H9 (cell line): ENCODE measurements at regions not wholly inside any gene's neighbourhood (a gene's known extent, or its start where the extent isn't known, plus 50 kb on each side); places are given as distances from the start of the nearest gene placed in this dataset.

Experiments
- DNase-seq: peaks from one replicate; pipeline ENCODE4 v3.0.0-alpha.2; 2017
- H2AFZ ChIP-seq: one replicate; pipeline ENCODE4 v1.6.1; 2013; ENCODE audit warnings: mild to moderate bottlenecking, low read length, control low read depth, moderate library complexity
- H2AK5ac ChIP-seq: 2 replicates; pipeline ENCODE4 v1.6.1; 2013; ENCODE audit warnings: low read length, control low read depth, mixed read lengths; ENCODE audit not compliant: insufficient read length
- H2BK120ac ChIP-seq: one replicate; pipeline ENCODE4 v1.6.1; 2013; ENCODE audit warnings: low read depth, mild to moderate bottlenecking, low read length, control low read depth, inconsistent platforms; ENCODE audit not compliant: poor library complexity, severe bottlenecking
- H2BK12ac ChIP-seq: 2 replicates; pipeline ENCODE4 v1.6.1; 2013; ENCODE audit warnings: low read length, control low read depth, mixed read lengths, low read depth; ENCODE audit not compliant: insufficient read length
- H2BK15ac ChIP-seq: 2 replicates; pipeline ENCODE4 v1.6.1; 2013; ENCODE audit warnings: low read depth, low read length, control low read depth
- H2BK20ac ChIP-seq: one replicate; pipeline ENCODE4 v1.6.1; 2013; ENCODE audit warnings: low read depth, mild to moderate bottlenecking, low read length, control low read depth, inconsistent platforms; ENCODE audit not compliant: poor library complexity, severe bottlenecking
- H2BK5ac ChIP-seq: 2 replicates; pipeline ENCODE4 v1.6.1; 2013; ENCODE audit warnings: low read length, control low read depth, mixed read lengths; ENCODE audit not compliant: insufficient read length
- H3K14ac ChIP-seq: 2 replicates; pipeline ENCODE4 v1.6.1; 2013; ENCODE audit warnings: low read length, control low read depth; ENCODE audit not compliant: insufficient read depth
- H3K18ac ChIP-seq: 2 replicates; pipeline ENCODE4 v1.6.1; 2013; ENCODE audit warnings: low read depth, mild to moderate bottlenecking, mixed read lengths, low read length, control low read depth; ENCODE audit not compliant: insufficient read length
- H3K23ac ChIP-seq: 2 replicates; pipeline ENCODE4 v1.6.1; 2013; ENCODE audit warnings: low read length, control low read depth, mixed read lengths, low read depth; ENCODE audit not compliant: insufficient read length
- H3K23me2 ChIP-seq: 2 replicates; pipeline ENCODE4 v1.6.1; 2013; ENCODE audit warnings: low read depth, mild to moderate bottlenecking, mixed read lengths, low read length, control low read depth; ENCODE audit not compliant: insufficient read length, poor library complexity, severe bottlenecking
- H3K27ac ChIP-seq: 2 replicates; pipeline ENCODE4 v1.5.1; 2013; ENCODE audit warnings: low read length, control low read depth, mixed read lengths, low read depth; ENCODE audit not compliant: insufficient read length
- H3K27me3 ChIP-seq: 2 replicates; pipeline ENCODE4 v1.6.1; 2013; ENCODE audit warnings: low read length, control low read depth, inconsistent platforms; ENCODE audit not compliant: insufficient read depth
- H3K4ac ChIP-seq: 2 replicates; pipeline ENCODE4 v1.6.1; 2013; ENCODE audit warnings: low read depth, mild to moderate bottlenecking, control low read depth, inconsistent platforms, low read length, moderate library complexity
- H3K4me1 ChIP-seq: 2 replicates; pipeline ENCODE4 v1.6.1; 2013; ENCODE audit warnings: low read length, control low read depth, inconsistent platforms; ENCODE audit not compliant: insufficient read depth
- H3K4me2 ChIP-seq: 2 replicates; pipeline ENCODE4 v1.6.1; 2013; ENCODE audit warnings: low read length, control low read depth, mixed read lengths; ENCODE audit not compliant: insufficient read length, insufficient read depth
- H3K56ac ChIP-seq: 2 replicates; pipeline ENCODE4 v1.6.1; 2013; ENCODE audit warnings: low read depth, mild to moderate bottlenecking, mixed read lengths, low read length, control low read depth; ENCODE audit not compliant: insufficient read length
- H3K79me1 ChIP-seq: 2 replicates; pipeline ENCODE4 v1.6.1; 2013; ENCODE audit warnings: low read depth, mild to moderate bottlenecking, moderate library complexity, low read length, control low read depth, inconsistent platforms; ENCODE audit not compliant: insufficient read depth, poor library complexity, severe bottlenecking
- H3K79me2 ChIP-seq: 2 replicates; pipeline ENCODE4 v1.6.1; 2013; ENCODE audit warnings: low read length, control low read depth, inconsistent platforms; ENCODE audit not compliant: insufficient read depth
- H3K9ac ChIP-seq: 2 replicates; pipeline ENCODE4 v1.6.1; 2013; ENCODE audit warnings: low read length, control low read depth, mixed read lengths; ENCODE audit not compliant: insufficient read length; ENCODE audit errors: extremely low read depth
- H3K9me3 ChIP-seq: one replicate; pipeline ENCODE4 v1.6.1; 2013; ENCODE audit warnings: low read depth, low read length, inconsistent platforms; ENCODE audit not compliant: control insufficient read depth
- H3T11ph ChIP-seq: one replicate; pipeline ENCODE4 v1.6.1; 2013; ENCODE audit warnings: mild to moderate bottlenecking, low read length, control low read depth, inconsistent platforms
- H4K20me1 ChIP-seq: one replicate; pipeline ENCODE4 v1.6.1; 2013; ENCODE audit not compliant: control insufficient read depth, insufficient read length, insufficient read depth
- H4K5ac ChIP-seq: 2 replicates; pipeline ENCODE4 v1.6.1; 2013; ENCODE audit warnings: low read depth, mild to moderate bottlenecking, mixed read lengths, low read length, control low read depth; ENCODE audit not compliant: insufficient read length
- H4K8ac ChIP-seq: replicated peaks from 2 replicates; pipeline ENCODE4 v1.6.1; 2013; ENCODE audit warnings: low read length, control low read depth, mixed read lengths, low read depth; ENCODE audit not compliant: insufficient read length
- H4K91ac ChIP-seq: 2 replicates; pipeline ENCODE4 v1.6.1; 2013; ENCODE audit warnings: low read depth, mild to moderate bottlenecking, moderate library complexity, mixed read lengths, low read length, control low read depth; ENCODE audit not compliant: insufficient read length
- H3K27ac Mint-ChIP-seq, 3 experiments: 2 replicates in 2 of 3; 3 replicates in 1 of 3; pipeline ENCODE4 v1.8.0; 2020 to 2021; ENCODE audit warnings: mixed read lengths in 3 of 3, mild to moderate bottlenecking in 1 of 3, moderate library complexity in 1 of 3
- H3K27me3 Mint-ChIP-seq: 2 replicates; pipeline ENCODE4 v1.8.0; 2021; ENCODE audit warnings: low read depth, mild to moderate bottlenecking, moderate library complexity, mixed read lengths
- H3K36me3 Mint-ChIP-seq, 3 experiments: 2 replicates in 2 of 3; 3 replicates in 1 of 3; pipeline ENCODE4 v1.8.0; 2020 to 2021; ENCODE audit warnings: low read depth in 3 of 3, mixed read lengths in 3 of 3; ENCODE audit not compliant: insufficient read depth in 1 of 3
- H3K4me1 Mint-ChIP-seq, 2 experiments: 2 replicates each; pipeline ENCODE4 v1.8.0; 2020; ENCODE audit warnings: mixed read lengths in 2 of 2
- H3K4me3 Mint-ChIP-seq, 2 experiments: 2 replicates in 1 of 2; 3 replicates in 1 of 2; pipeline ENCODE4 v1.8.0; 2020 to 2021; ENCODE audit warnings: mild to moderate bottlenecking in 2 of 2, mixed read lengths in 2 of 2, moderate library complexity in 1 of 2
- H3K9me3 Mint-ChIP-seq, 2 experiments: 2 replicates in 1 of 2; 3 replicates in 1 of 2; pipeline ENCODE4 v1.8.0; 2020; ENCODE audit warnings: mild to moderate bottlenecking in 2 of 2, mixed read lengths in 2 of 2, moderate library complexity in 1 of 2
- WGBS: extraction: QIAGEN DNeasy Blood & Tissue Kit; methylation state at CpG from one replicate; pipeline ENCODE4 v1.1.7; 2013; ENCODE audit warnings: missing lambda C conversion rate, low lambda C conversion rate, mixed read lengths; ENCODE audit not compliant: insufficient read length; ENCODE audit errors: extremely low coverage; 5-methylcytosine and 5-hydroxymethylcytosine counted together
- TF ChIP-seq, protein P1 (sequence below): fragments of 200-600 bp; sonication (generic); conservative IDR thresholded peaks from 3 replicates; pipeline ENCODE4 v1.8.0; 2021; ENCODE audit warnings: antibody characterized with exemption, mild to moderate bottlenecking

DNA sequence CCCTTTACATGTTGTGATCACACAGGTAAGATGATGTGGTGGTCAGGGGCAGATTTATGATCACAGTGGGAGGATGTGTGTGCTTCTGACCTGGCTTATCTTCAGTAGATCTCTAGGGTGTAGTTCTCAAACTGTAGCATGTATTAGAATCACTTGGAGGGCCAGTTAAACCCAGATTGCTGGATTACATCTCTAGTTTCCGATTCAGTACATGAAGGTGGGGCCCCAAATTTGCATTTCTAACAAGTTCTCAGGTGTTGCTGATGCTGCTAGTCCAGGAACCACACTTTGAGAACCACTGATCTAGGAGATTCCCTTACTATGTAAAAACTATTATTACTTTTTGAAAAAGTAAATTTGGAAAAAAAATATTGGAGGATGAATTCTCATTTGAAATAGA is 199.3 kb upstream of the GOLIM4 start:
- TF ChIP-seq, protein P1, sequence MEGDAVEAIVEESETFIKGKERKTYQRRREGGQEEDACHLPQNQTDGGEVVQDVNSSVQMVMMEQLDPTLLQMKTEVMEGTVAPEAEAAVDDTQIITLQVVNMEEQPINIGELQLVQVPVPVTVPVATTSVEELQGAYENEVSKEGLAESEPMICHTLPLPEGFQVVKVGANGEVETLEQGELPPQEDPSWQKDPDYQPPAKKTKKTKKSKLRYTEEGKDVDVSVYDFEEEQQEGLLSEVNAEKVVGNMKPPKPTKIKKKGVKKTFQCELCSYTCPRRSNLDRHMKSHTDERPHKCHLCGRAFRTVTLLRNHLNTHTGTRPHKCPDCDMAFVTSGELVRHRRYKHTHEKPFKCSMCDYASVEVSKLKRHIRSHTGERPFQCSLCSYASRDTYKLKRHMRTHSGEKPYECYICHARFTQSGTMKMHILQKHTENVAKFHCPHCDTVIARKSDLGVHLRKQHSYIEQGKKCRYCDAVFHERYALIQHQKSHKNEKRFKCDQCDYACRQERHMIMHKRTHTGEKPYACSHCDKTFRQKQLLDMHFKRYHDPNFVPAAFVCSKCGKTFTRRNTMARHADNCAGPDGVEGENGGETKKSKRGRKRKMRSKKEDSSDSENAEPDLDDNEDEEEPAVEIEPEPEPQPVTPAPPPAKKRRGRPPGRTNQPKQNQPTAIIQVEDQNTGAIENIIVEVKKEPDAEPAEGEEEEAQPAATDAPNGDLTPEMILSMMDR, result no peak

More for the DNA sequence above, 199.3 kb upstream of the GOLIM4 start:
- Histone ChIP-seq H2BK5ac (no peak overlapping the region), H3K9me3 (no peaks in the 10 kb centered on the region), H3K9ac (no peak overlapping the region), H4K5ac (no peak overlapping the region), H3K23me2 (no peaks in the 10 kb centered on the region), H3K4me1 (peaks cover 4% of the 10 kb centered on the region; the same call in 1 of the 2 replicates), H3K4ac (no peak overlapping the region), H2BK15ac (no peak overlapping the region), H2BK12ac (no peak overlapping the region), H3T11ph (no peak overlapping the region), H2AFZ (no peak overlapping the region), H3K14ac (no peak overlapping the region), H3K23ac (no peak overlapping the region), H4K8ac (no peak overlapping the region), H3K79me1 (no peaks in the 10 kb centered on the region), H2AK5ac (no peak overlapping the region), H4K20me1 (no peaks in the 10 kb centered on the region), H4K91ac (no peak overlapping the region), H3K27me3 (no peaks in the 10 kb centered on the region), H3K27ac (no peak overlapping the region), H3K56ac (no peak overlapping the region), H2BK20ac (no peak overlapping the region), H3K4me2 (no peak overlapping the region), H3K79me2 (no peaks in the 10 kb centered on the region), H2BK120ac (no peak overlapping the region), H3K18ac (no peak overlapping the region)
- peak overlapping the region in 1 of 3 experiments; percentile 73; a peak in 3 of 7 replicates for H3K27ac Mint-ChIP-seq
- DNase-seq, result no peak
- no peaks in the 10 kb centered on the region for H3K9me3 Mint-ChIP-seq
- peaks cover 7 to 15% of the 10 kb centered on the region in 2 experiments for H3K4me1 Mint-ChIP-seq
- no peaks in the 10 kb centered on the region for H3K27me3 Mint-ChIP-seq
- H3K36me3 Mint-ChIP-seq, result no peaks in the 10 kb centered on the region
- WGBS, result no CpG with 5 or more reads among the region's 1 CpG
- H3K4me3 Mint-ChIP-seq, result no peak overlapping the region
